ENCODE measurements at regions not wholly inside any gene's neighbourhood (a gene's known extent, or its start where the extent isn't known, plus 50 kb on each side); places are given as distances from the start of the nearest gene placed in this dataset.

- DNase-seq (ENCODE audit: low read depth): peak; percentile 77
These were observed 86.4 kb downstream of the FOXL1 start for GRCh38 chr16:86664522-86665318.

- peak; percentile 52 for DNase-seq (ENCODE audit: low read depth)
These were observed 86.9 kb downstream of the FOXL1 start for GRCh38 chr16:86665319-86665675.

GRCh38 chr16:86665929-86666328, 87.6 kb downstream of the FOXL1 start:
- DNase-seq (ENCODE audit: low read depth): no peak

GRCh38 chr16:86667035-86667434, 88.7 kb downstream of the FOXL1 start:
- no peak for DNase-seq (ENCODE audit: low read depth)

GRCh38 chr16:86668136-86668910, 90.0 kb downstream of the FOXL1 start:
- no peak for DNase-seq (ENCODE audit: low read depth)

- DNase-seq (ENCODE audit: low read depth): no peak
These were observed 91.0 kb downstream of the FOXL1 start for GRCh38 chr16:86669285-86669805.

- no peak for DNase-seq (ENCODE audit: low read depth)
These were observed 91.8 kb downstream of the FOXL1 start for GRCh38 chr16:86669937-86670749.

GRCh38 chr16:86670750-86671234, 92.4 kb downstream of the FOXL1 start:
- no peak for DNase-seq (ENCODE audit: low read depth)

- no peak for DNase-seq (ENCODE audit: low read depth)
These were observed 93.3 kb downstream of the FOXL1 start for GRCh38 chr16:86671486-86672178.

GRCh38 chr16:86672179-86672863, 94.0 kb downstream of the FOXL1 start:
- DNase-seq (ENCODE audit: low read depth): no peak

- DNase-seq (ENCODE audit: low read depth): no peak
These were observed 95.0 kb downstream of the FOXL1 start for GRCh38 chr16:86673090-86673955.

GRCh38 chr16:86673956-86674453, 95.7 kb downstream of the FOXL1 start:
- no peak for DNase-seq (ENCODE audit: low read depth)

- no peak for DNase-seq (ENCODE audit: low read depth)
These were observed 97.9 kb downstream of the FOXL1 start for GRCh38 chr16:86676254-86676670.

- DNase-seq (ENCODE audit: low read depth): no peak
These were observed 101.1 kb downstream of the FOXL1 start for GRCh38 chr16:86679490-86679889.

- no peak for DNase-seq (ENCODE audit: low read depth)
These were observed 101.8 kb downstream of the FOXL1 start for GRCh38 chr16:86680162-86680561.

- DNase-seq (ENCODE audit: low read depth): no peak
These were observed 102.3 kb downstream of the FOXL1 start for GRCh38 chr16:86680661-86681030.

- no peak for DNase-seq (ENCODE audit: low read depth)
These were observed 102.8 kb downstream of the FOXL1 start for GRCh38 chr16:86681031-86681756.

- no peak for DNase-seq (ENCODE audit: low read depth)
These were observed 103.4 kb downstream of the FOXL1 start for GRCh38 chr16:86681757-86682106.

GRCh38 chr16:86682219-86682904, 104.0 kb downstream of the FOXL1 start:
- no peak for DNase-seq (ENCODE audit: low read depth)
